ENCODE measurements at regions not wholly inside any gene's neighbourhood (a gene's known extent, or its start where the extent isn't known, plus 50 kb on each side); places are given as distances from the start of the nearest gene placed in this dataset.

DNA sequence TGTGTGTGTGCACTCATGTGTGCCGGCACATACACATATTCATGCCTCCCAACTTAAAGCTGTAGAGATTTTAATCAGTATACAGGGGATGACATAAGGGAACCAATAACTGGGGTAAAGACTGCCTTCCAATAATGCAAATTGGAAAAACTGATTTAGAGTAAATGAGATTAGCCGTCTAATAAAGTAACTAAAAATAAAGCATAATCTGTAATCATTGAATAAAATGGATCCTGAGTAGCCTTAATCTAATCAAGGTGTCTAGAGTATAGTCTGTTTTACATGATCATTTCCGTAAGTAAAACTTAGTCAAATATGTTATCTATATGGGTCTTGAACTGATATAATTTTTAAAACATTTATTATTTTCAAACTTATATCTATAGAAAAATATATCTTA, 925.8 kb downstream of the FSTL5 start:
- TF ChIP-seq, protein P1, sequence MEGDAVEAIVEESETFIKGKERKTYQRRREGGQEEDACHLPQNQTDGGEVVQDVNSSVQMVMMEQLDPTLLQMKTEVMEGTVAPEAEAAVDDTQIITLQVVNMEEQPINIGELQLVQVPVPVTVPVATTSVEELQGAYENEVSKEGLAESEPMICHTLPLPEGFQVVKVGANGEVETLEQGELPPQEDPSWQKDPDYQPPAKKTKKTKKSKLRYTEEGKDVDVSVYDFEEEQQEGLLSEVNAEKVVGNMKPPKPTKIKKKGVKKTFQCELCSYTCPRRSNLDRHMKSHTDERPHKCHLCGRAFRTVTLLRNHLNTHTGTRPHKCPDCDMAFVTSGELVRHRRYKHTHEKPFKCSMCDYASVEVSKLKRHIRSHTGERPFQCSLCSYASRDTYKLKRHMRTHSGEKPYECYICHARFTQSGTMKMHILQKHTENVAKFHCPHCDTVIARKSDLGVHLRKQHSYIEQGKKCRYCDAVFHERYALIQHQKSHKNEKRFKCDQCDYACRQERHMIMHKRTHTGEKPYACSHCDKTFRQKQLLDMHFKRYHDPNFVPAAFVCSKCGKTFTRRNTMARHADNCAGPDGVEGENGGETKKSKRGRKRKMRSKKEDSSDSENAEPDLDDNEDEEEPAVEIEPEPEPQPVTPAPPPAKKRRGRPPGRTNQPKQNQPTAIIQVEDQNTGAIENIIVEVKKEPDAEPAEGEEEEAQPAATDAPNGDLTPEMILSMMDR (IDR thresholded peaks at IDR 0.05), result no peak
- TF ChIP-seq EZH2 (IDR thresholded peaks at IDR 0.05), result no peak

All from neural progenitor cell (in vitro differentiated cells).